HEK293T (cell line): ENCODE measurements at regions not wholly inside any gene's neighbourhood (a gene's known extent, or its start where the extent isn't known, plus 50 kb on each side); places are given as distances from the start of the nearest gene placed in this dataset.
A peak's percentile ranks its signal among the peaks of the same experiment; 100 is the strongest.

Experiments used
- CTCF ChIA-PET: fragments of 350-600 bp; formaldehyde crosslinking; extraction: SDS; loops from one replicate; lab custom pipeline; 2021; ENCODE audit warnings: antibody characterized with exemption, inconsistent platforms; lab: Yijun Ruan, JAX
- POLR2A ChIA-PET: fragments of 350-600 bp; formaldehyde crosslinking; extraction: SDS; loops from one replicate; lab custom pipeline; 2020; ENCODE audit warnings: antibody characterized with exemption, inconsistent platforms; lab: Yijun Ruan, JAX
- DNase-seq: peaks from one replicate; pipeline ENCODE4 v3.0.0; 2012; ENCODE audit warnings: mixed read lengths; ENCODE audit errors: extremely low spot score
- ARNT ChIP-seq: fragments of 450-650 bp; IDR thresholded peaks from 2 replicates; pipeline ENCODE4 v1.6.1; 2017; ENCODE audit warnings: mild to moderate bottlenecking
- BHLHE40 ChIP-seq: fragments of 450-650 bp; IDR thresholded peaks from 2 replicates; pipeline ENCODE4 v1.6.1; 2016; ENCODE audit warnings: mild to moderate bottlenecking, moderate library complexity, borderline replicate concordance
- CTBP1 ChIP-seq: fragments of 450-650 bp; IDR thresholded peaks from 2 replicates; pipeline ENCODE4 v1.6.1; 2016; ENCODE audit warnings: borderline replicate concordance
- ELF4 ChIP-seq: fragments of 450-650 bp; IDR thresholded peaks from 2 replicates; pipeline ENCODE4 v1.6.1; 2017; ENCODE audit warnings: antibody characterized with exemption
- FOXA1 ChIP-seq: fragments of 450-650 bp; IDR thresholded peaks from 2 replicates; pipeline ENCODE4 v1.6.1; 2016; ENCODE audit warnings: mild to moderate bottlenecking
- FOXK2 ChIP-seq: fragments of 450-650 bp; IDR thresholded peaks from 2 replicates; pipeline ENCODE4 v1.6.1; 2016; ENCODE audit warnings: mild to moderate bottlenecking
- FOXM1 ChIP-seq: fragments of 450-650 bp; IDR thresholded peaks from 2 replicates; pipeline ENCODE4 v1.6.1; 2017; ENCODE audit warnings: mild to moderate bottlenecking, borderline replicate concordance
- HDGF ChIP-seq: fragments of 450-650 bp; IDR thresholded peaks from 2 replicates; pipeline ENCODE4 v1.6.1; 2017; ENCODE audit warnings: antibody characterized with exemption, borderline replicate concordance
- L3MBTL2 ChIP-seq: fragments of 450-650 bp; conservative IDR thresholded peaks from 2 replicates; pipeline ENCODE4 v1.6.1; 2016; ENCODE audit warnings: mild to moderate bottlenecking
- LEF1 ChIP-seq: fragments of 450-650 bp; IDR thresholded peaks from 2 replicates; pipeline ENCODE4 v1.6.1; 2017; ENCODE audit warnings: mild to moderate bottlenecking, borderline replicate concordance
- NFRKB ChIP-seq: fragments of 450-650 bp; IDR thresholded peaks from 2 replicates; pipeline ENCODE4 v1.6.1; 2016; ENCODE audit warnings: mild to moderate bottlenecking, moderate library complexity
- SP1 ChIP-seq: fragments of 450-650 bp; IDR thresholded peaks from 2 replicates; pipeline ENCODE4 v1.6.1; 2017
- SUZ12 ChIP-seq: fragments of 450-650 bp; IDR thresholded peaks from 2 replicates; pipeline ENCODE4 v1.6.1; 2016; ENCODE audit warnings: mild to moderate bottlenecking
- TARDBP ChIP-seq: fragments of 450-650 bp; IDR thresholded peaks from 2 replicates; pipeline ENCODE4 v1.6.1; 2016
- ZNF384 ChIP-seq: fragments of 450-650 bp; IDR thresholded peaks from 2 replicates; pipeline ENCODE4 v1.6.1; 2016
- TF ChIP-seq, protein P1 (sequence below): fragments of 450-650 bp; IDR thresholded peaks from 2 replicates; pipeline ENCODE4 v1.6.1; 2016

DNA sequence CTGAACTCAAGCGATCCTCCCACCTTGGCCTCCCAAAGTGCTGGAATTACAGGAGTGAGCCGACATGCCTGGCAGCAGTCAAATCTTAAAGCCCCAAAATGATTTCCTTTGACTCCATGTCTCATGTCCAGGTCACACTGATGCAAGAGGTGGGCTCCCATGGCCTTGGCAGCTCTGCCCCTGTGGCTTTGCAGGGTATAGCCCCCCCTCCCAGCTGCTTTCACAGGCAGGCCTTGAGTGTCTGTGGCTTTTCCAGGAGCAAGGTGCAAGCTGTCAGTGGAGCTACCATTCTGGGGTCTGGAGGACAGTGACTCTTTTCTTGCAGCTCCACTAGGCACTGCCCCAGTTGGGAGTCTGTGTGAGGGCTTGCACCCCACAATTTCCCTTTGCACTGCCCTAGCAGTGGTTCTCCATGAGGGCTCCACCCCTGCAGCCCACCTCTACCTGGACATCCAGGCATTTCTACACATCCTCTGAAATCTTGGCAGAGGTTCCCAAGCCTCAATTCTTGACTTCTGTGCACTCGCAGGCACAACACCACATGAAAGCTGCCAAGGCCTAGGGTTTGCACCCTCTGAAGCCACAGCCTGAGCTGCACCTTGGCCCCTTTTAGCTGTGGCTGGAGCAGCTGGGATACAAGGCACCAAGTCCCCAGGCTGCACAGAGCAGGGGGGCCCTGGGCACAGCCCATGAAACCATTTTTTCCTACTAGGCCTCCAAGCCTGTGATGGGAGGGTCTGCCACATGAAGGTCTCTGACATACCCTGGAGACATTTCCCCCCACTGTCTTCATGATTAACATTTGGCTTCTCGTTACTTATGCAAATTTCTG lies 79.3 kb upstream of the ARL4D start:
- ChIA-PET CTCF (no interaction called here), POLR2A (interaction anchor here (0.6 kb wide), 1 partner anchor 150 kb away, joined by 3 read pairs; no protein-coding TSS in a partner anchor)
- no peak for TF ChIP-seq FOXK2
- 0 out of 2 replicates have a peak, but pooled peaks have one; percentile 41 for TF ChIP-seq ZNF384
- no peak for DNase-seq

GRCh38 chr17:43316522-43317142 lies 82.2 kb upstream of the ARL4D start:
- DNase-seq = no peak
- ChIA-PET POLR2A (interaction anchor here (1.0 to 4.2 kb wide), 16 partner anchors 15 to 307 kb away, joined by 3 to 98 read pairs (median 12); partner anchors contain the start of genes ARL4D, BRCA1, NBR1 and RND2), CTCF (interaction anchor here (0.6 kb wide), 1 partner anchor 53 kb away, joined by 3 read pairs; no protein-coding TSS in a partner anchor)
- TF ChIP-seq ARNT = no peak
- no peak for TF ChIP-seq SUZ12
- TF ChIP-seq HDGF = no peak
- TF ChIP-seq LEF1 = no peak
- TF ChIP-seq FOXM1 = no peak
- TF ChIP-seq SP1 = no peak
- TF ChIP-seq L3MBTL2 = no peak

- no peak for DNase-seq
- ChIA-PET POLR2A (interaction anchor here (0.7 to 4.2 kb wide), 46 partner anchors 8 to 310 kb away, joined by 3 to 98 read pairs (median 5); partner anchors contain the start of genes ARL4D, BRCA1, NBR1 and RND2), CTCF (interaction anchor here (0.6 to 1.4 kb wide), 2 partner anchors 53 to 168 kb away, joined by 3 read pairs; partner anchors contain the start of gene DHX8)
- no peak for TF ChIP-seq FOXM1
Measured at GRCh38 chr17:43315858-43316521, 82.2 kb upstream of the RNU2-1 start.

DNA sequence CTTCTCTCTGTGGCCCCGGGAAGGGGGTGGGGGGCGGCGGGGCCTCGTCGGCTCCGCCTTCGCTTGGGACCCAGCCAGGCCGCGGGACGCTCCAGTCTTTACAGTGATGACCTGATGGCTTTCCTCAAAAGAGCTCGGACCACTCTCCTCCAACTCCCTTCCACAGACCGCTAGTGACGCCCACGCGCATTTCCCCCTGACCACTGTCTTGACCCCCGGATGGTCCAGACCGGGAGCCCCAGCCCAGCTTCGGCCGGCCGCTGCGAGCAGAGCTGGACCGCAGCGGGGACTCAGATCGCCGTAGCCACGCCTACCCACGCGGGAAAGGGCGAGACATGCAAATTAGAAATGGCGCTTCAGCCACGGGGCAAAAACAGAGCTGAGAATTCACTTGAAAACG lies 81.6 kb upstream of the RNU2-1 start:
- no peak for DNase-seq
- ChIA-PET POLR2A (interaction anchor here (0.7 to 4.2 kb wide), 44 partner anchors 8 to 309 kb away, joined by 3 to 98 read pairs (median 6); partner anchors contain the start of genes ARL4D, BRCA1, NBR1 and RND2), CTCF (interaction anchor here (1.4 kb wide), 1 partner anchor 169 kb away, joined by 3 read pairs; the partner anchor contains the start of gene DHX8)
- TF ChIP-seq FOXA1 (no peak), BHLHE40 (no peak), LEF1 (no peak), TARDBP (no peak)

DNA sequence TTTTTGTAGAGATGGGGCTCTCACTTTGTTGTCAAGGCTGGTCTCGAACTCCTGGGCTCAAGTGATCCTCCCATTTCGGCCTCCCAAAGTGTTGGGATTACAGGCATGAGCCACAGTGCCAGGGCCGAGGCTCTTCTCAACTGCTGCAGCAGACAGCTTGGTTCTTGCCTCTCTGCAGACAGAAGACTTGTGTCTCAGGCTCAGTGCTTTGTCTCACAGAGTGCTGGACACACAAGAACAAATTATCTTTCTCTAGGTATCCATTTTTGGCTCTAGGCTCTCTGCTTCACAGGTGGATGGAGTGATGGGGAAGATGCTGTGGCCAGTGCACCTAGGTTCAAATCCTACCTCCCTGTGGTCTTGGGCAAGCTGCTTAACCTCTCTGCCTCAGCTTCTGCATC lies 80.8 kb upstream of the RNU2-1 start:
- ChIA-PET CTCF (interaction anchor here (0.6 to 1.4 kb wide), 2 partner anchors 144 to 169 kb away, joined by 3 read pairs; partner anchors contain the start of genes DHX8 and NBR1), POLR2A (interaction anchor here (1.1 to 4.2 kb wide), 18 partner anchors 20 to 309 kb away, joined by 3 to 98 read pairs (median 12); partner anchors contain the start of genes BRCA1, DHX8, NBR1 and RND2)
- TF ChIP-seq ELF4 (no peak), ARNT (no peak), FOXA1 (no peak), SUZ12 (no peak), L3MBTL2 (no peak), FOXM1 (no peak), NFRKB (no peak), BHLHE40 (no peak), HDGF (no peak), TARDBP (no peak), FOXK2 (no peak), CTBP1 (no peak), SP1 (no peak)
- TF ChIP-seq, protein P1, sequence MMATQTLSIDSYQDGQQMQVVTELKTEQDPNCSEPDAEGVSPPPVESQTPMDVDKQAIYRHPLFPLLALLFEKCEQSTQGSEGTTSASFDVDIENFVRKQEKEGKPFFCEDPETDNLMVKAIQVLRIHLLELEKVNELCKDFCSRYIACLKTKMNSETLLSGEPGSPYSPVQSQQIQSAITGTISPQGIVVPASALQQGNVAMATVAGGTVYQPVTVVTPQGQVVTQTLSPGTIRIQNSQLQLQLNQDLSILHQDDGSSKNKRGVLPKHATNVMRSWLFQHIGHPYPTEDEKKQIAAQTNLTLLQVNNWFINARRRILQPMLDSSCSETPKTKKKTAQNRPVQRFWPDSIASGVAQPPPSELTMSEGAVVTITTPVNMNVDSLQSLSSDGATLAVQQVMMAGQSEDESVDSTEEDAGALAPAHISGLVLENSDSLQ = no peak

DNA sequence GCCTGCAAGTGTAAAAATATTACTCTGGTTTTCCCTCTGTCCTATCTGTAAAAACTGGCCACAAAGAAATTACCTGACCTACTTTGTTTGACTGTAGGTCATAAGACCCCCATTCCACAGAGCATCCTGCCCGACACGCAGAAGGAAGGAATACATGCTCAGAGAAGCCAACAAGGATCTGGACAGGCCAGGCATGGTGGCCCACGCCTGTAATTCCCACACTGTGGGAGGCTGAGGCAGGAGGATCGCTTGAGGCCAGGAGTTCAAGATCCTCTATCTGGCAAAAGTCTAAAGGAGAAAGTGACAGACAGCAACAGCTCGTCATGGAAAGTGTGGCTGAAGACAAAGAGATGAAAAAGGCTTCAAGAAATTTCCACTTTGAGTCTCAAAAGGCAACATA lies 78.2 kb upstream of the RNU2-1 start:
- POLR2A ChIA-PET = interaction anchor here (0.6 to 2.0 kb wide), 2 partner anchors 56 to 192 kb away, joined by 3 to 7 read pairs; no protein-coding TSS in a partner anchor
- CTCF ChIA-PET = no interaction called here
- no peak for TF ChIP-seq ELF4
- no peak for TF ChIP-seq ARNT
- no peak for TF ChIP-seq ZNF384
- no peak for TF ChIP-seq SP1
- no peak for TF ChIP-seq FOXK2
- TF ChIP-seq FOXM1 = no peak
- TF ChIP-seq, protein P1 = no peak
- no peak for TF ChIP-seq BHLHE40
- no peak for TF ChIP-seq CTBP1
- no peak for TF ChIP-seq HDGF
- TF ChIP-seq NFRKB = no peak
- no peak for TF ChIP-seq L3MBTL2
- TF ChIP-seq TARDBP = no peak
- DNase-seq = no peak

More for the DNA sequence above, 80.8 kb upstream of the RNU2-1 start:
- DNase-seq = no peak
